Activated B cell treated with CpG ODN at 0.5 μM for 24 hours (primary cell): ENCODE measurements at regions not wholly inside any gene's neighbourhood (a gene's known extent, or its start where the extent isn't known, plus 50 kb on each side); places are given as distances from the start of the nearest gene placed in this dataset.

Experiments used
- ATAC-seq: fragments of 200-7000 bp; cut with Tn5 transposase; one replicate; pipeline ENCODE4 v1.10.0; 2021; ENCODE audit warnings: low read depth, mild to moderate bottlenecking, moderate library complexity
- CTCF ChIA-PET: fragments of 350-600 bp; sonication (Branson Sonifier 250); formaldehyde crosslinking; loops from one replicate; lab custom pipeline; 2021; ENCODE audit warnings: antibody characterized with exemption; lab: Charles Lee
- POLR2A ChIA-PET: fragments of 350-600 bp; sonication (Branson Sonifier 250); formaldehyde crosslinking; loops from one replicate; lab custom pipeline; 2021; ENCODE audit warnings: antibody characterized with exemption; lab: Charles Lee
- DNase-seq: peaks from one replicate; pipeline ENCODE4 v3.0.0; 2022
- H3K27ac Mint-ChIP-seq: one replicate; pipeline ENCODE4 v1.8.0; 2020; ENCODE audit warnings: mixed read lengths
- H3K27me3 Mint-ChIP-seq: one replicate; pipeline ENCODE4 v1.8.0; 2021; ENCODE audit warnings: mixed read lengths
- H3K36me3 Mint-ChIP-seq: one replicate; pipeline ENCODE4 v1.8.0; 2021; ENCODE audit warnings: low read depth, mixed read lengths
- H3K4me1 Mint-ChIP-seq: one replicate; pipeline ENCODE4 v1.8.0; 2021; ENCODE audit warnings: mixed read lengths
- H3K4me3 Mint-ChIP-seq: one replicate; pipeline ENCODE4 v1.8.0; 2020; ENCODE audit warnings: mild to moderate bottlenecking, mixed read lengths
- H3K9me3 Mint-ChIP-seq: one replicate; pipeline ENCODE4 v1.8.0; 2020; ENCODE audit warnings: mixed read lengths
- intact Hi-C: fragments of 100-400 bp; cut with micrococcal nuclease; formaldehyde crosslinking; loops from one replicate; pipeline ENCODE4 v1.15.1; 2024
- TF ChIP-seq, protein P1 (sequence below): fragments of 200-600 bp; IDR thresholded peaks from one replicate; pipeline ENCODE4 v1.8.0; 2022; ENCODE audit warnings: antibody characterized with exemption, mild to moderate bottlenecking

DNA sequence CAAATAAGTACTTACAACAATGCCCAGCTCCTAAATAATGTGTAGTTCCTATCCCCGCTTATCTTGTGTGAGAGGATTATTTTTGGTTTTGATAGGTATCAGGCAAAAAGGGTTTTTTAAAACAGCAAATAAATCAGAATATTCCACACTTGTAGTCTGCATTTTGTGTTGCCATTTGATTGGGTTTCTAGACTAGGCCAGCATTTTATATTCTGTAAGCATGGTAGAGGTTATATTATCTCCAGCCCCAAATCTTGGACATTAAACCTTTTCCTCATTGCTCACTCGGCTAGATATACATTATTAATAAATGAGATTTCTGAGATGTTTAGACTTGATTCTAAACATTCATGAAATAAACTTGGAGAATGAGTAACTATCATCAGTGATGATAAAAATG is 165.7 kb upstream of the C1orf21 start:
- CTCF ChIA-PET = interaction anchor here (2.0 kb wide), 1 partner anchor 568 kb away, joined by 7 read pairs; the partner anchor contains the start of gene APOBEC4
- no peak for DNase-seq
- Mint-ChIP-seq H3K27me3 (no peaks in the 10 kb centered on the region), H3K9me3 (no peaks in the 10 kb centered on the region), H3K27ac (no peak overlapping the region), H3K4me3 (no peak overlapping the region), H3K4me1 (no peaks in the 10 kb centered on the region), H3K36me3 (no peaks in the 10 kb centered on the region)
- intact Hi-C loops = no loop called here
- no peak for ATAC-seq
- POLR2A ChIA-PET = no interaction called here
- TF ChIP-seq, protein P1, sequence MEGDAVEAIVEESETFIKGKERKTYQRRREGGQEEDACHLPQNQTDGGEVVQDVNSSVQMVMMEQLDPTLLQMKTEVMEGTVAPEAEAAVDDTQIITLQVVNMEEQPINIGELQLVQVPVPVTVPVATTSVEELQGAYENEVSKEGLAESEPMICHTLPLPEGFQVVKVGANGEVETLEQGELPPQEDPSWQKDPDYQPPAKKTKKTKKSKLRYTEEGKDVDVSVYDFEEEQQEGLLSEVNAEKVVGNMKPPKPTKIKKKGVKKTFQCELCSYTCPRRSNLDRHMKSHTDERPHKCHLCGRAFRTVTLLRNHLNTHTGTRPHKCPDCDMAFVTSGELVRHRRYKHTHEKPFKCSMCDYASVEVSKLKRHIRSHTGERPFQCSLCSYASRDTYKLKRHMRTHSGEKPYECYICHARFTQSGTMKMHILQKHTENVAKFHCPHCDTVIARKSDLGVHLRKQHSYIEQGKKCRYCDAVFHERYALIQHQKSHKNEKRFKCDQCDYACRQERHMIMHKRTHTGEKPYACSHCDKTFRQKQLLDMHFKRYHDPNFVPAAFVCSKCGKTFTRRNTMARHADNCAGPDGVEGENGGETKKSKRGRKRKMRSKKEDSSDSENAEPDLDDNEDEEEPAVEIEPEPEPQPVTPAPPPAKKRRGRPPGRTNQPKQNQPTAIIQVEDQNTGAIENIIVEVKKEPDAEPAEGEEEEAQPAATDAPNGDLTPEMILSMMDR = no peak

- intact Hi-C loops = loop anchor here (1.0 kb wide), 4 partner anchors 147 to 567 kb away; no protein-coding TSS in a partner anchor
- TF ChIP-seq, protein P1 = no peak
- DNase-seq (no peak), ATAC-seq (no peak)
- H3K9me3 Mint-ChIP-seq = no peaks in the 10 kb centered on the region
- ChIA-PET POLR2A (no interaction called here), CTCF (interaction anchor here (0.7 to 2.1 kb wide), 9 partner anchors 11 to 683 kb away, joined by 3 to 9 read pairs (median 3); partner anchors contain the start of gene APOBEC4)
- H3K27me3 Mint-ChIP-seq = no peaks in the 10 kb centered on the region
- no peak overlapping the region for H3K27ac Mint-ChIP-seq
- no peak overlapping the region for H3K4me3 Mint-ChIP-seq
- no peaks in the 10 kb centered on the region for H3K36me3 Mint-ChIP-seq
- no peaks in the 10 kb centered on the region for H3K4me1 Mint-ChIP-seq
Observed at GRCh38 chr1:184222652-184223052, 164.2 kb upstream of the C1orf21 start.

DNA sequence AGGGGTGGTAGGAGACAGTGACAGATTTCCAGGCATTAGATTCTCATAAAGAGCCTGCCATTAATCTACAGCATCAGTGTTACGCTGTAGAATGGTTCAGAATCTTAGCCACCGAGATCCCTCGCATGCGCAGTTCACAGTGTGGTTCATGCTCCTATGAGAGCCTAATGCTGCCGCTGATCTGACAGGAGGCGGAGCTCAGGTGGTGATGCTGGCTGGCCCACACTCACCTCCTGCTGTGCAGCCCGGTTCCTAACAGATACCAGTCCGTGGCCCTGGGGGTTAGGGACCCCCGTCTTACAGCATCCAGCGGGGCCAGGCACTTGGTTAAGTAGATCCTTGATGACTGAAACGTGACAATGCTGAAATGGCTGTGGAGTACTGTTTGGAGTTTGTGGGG is 163.6 kb upstream of the C1orf21 start:
- TF ChIP-seq, protein P1 = no peak
- ChIA-PET CTCF (interaction anchor here (0.7 to 2.1 kb wide), 6 partner anchors 15 to 683 kb away, joined by 3 to 9 read pairs (median 4); partner anchors contain the start of gene APOBEC4), POLR2A (no interaction called here)
- DNase-seq (no peak), ATAC-seq (no peak)
- H3K9me3 Mint-ChIP-seq = no peaks in the 10 kb centered on the region
- H3K27ac Mint-ChIP-seq = no peak overlapping the region
- H3K27me3 Mint-ChIP-seq = no peaks in the 10 kb centered on the region
- intact Hi-C loops = no loop called here
- H3K4me1 Mint-ChIP-seq = no peaks in the 10 kb centered on the region
- no peak overlapping the region for H3K4me3 Mint-ChIP-seq
- no peaks in the 10 kb centered on the region for H3K36me3 Mint-ChIP-seq

- intact Hi-C loops = no loop called here
Observed at GRCh38 chr1:184225283-184226099, 161.3 kb upstream of the C1orf21 start.

GRCh38 chr1:184226100-184226487 is 160.7 kb upstream of the C1orf21 start:
- ChIA-PET CTCF (interaction anchor here (1.1 kb wide), 1 partner anchor 310 kb away, joined by 4 read pairs; no protein-coding TSS in a partner anchor), POLR2A (no interaction called here)
- no peaks in the 10 kb centered on the region for H3K27me3 Mint-ChIP-seq
- ATAC-seq = no peak
- no peaks in the 10 kb centered on the region for H3K36me3 Mint-ChIP-seq
- no peaks in the 10 kb centered on the region for H3K4me1 Mint-ChIP-seq
- intact Hi-C loops = no loop called here
- TF ChIP-seq, protein P1 = no peak
- no peak for DNase-seq
- H3K4me3 Mint-ChIP-seq = no peak overlapping the region
- H3K9me3 Mint-ChIP-seq = no peaks in the 10 kb centered on the region
- H3K27ac Mint-ChIP-seq = no peak overlapping the region

More at GRCh38 chr1:184225283-184226099, 161.3 kb upstream of the C1orf21 start:
- TF ChIP-seq, protein P1 = no peak
- Mint-ChIP-seq H3K4me1 (no peaks in the 10 kb centered on the region), H3K4me3 (no peak overlapping the region), H3K27me3 (no peaks in the 10 kb centered on the region), H3K36me3 (no peaks in the 10 kb centered on the region), H3K9me3 (no peaks in the 10 kb centered on the region), H3K27ac (no peak overlapping the region)
- ATAC-seq (no peak), DNase-seq (no peak)
- POLR2A ChIA-PET = no interaction called here
- CTCF ChIA-PET = interaction anchor here (1.0 to 1.4 kb wide), 3 partner anchors 189 to 570 kb away, joined by 3 to 7 read pairs (median 4); no protein-coding TSS in a partner anchor
